ENCODE measurements at regions not wholly inside any gene's neighbourhood (a gene's known extent, or its start where the extent isn't known, plus 50 kb on each side); places are given as distances from the start of the nearest gene placed in this dataset.
"Not testable (repeated sequence)": the region's sequence is repeated elsewhere in the genome, so short reads cannot be mapped to it uniquely, and the experiment has no call there.

DNA sequence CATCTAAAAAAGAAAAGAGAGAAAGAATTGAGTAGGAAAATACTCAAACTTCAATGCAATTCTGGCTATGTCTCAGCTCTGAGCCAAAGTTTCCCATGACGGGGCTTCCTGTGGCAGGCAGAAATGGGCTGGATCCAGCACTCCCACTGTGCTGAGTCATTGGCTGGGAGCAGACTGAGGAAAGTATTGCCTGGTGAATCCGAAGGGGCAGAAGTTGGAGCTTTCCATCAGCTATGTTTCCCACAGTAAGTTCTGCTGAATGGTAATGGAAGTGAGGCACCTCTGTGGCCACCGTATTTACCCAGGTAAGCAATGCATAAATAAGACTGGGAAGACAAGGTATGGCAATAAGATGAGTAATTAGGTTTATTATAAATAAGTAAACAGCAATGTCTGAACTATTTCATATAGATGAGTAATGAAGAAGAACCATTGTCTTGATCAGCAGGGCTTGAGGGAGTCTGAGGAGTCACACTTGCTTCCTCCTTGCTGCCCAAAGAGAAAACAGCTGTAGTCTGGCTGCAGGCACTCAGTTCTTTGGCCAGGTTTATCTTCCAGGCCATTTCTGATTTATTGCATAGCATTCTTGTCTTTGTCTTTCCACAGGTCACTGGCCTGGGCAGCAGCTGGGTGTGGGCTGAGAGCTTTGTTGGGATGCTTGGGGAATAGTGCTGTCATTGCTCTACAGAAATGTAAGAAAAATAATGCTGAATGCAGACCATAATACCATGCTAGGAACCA lies 255.3 kb downstream of the DNAJB9 start:
- no peak for DNase-seq

DNA sequence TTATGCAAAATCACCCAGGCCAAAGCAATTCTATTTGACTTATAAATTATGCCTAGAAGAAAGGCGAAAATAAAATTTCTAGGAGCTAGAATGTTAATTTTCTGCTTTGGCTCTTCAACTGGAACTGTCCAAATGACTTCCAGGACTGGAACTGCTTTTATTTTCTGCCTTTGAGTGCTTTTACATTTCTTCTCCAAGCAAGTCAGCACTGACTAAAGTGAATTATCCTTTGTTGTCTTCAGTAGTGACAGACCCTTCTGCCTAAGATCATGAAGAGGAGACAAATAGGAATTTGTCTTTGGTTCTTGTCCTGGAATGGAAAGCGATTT lies 255.9 kb downstream of the DNAJB9 start:
- DNase-seq: no peak

DNA sequence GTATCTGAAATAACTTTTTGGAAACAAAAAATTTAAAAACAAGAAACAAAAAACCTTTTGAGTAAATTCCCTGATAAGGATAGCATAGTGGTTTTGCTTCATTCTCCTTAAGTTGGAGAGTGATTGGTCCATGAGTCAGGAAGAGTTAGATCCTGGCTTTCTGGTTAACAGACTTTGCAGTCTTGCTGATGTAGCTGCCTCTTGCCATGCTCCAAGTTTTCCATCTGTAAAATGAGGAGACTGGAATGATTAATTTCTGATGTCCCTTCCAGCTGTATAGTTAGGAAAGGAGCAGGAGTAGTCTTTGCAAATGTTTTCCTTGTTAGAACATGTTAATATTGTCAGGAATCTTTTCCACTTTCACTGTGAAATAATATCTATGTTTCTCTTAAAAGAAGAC lies 266.6 kb downstream of the DNAJB9 start:
- no peak for DNase-seq

DNA sequence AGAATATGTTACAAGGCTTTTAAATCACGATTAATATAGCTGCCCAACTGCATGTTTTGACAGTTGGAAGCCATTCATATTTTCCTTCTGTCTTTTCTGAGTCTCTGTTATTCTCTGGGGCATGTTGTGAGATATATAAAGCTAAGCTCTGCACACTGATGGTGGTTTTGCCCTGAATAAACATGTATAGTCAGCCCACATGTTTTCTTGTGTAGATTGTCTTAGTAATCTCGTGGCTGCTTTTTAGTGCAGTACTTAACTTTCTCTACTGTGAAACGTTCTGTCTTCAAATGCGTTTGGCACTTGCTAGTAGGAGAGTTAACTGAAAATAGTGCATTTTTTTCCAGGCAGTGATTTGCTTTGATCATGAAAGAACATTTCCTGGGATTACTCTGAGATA lies 268.5 kb downstream of the DNAJB9 start:
- no peak for DNase-seq

DNA sequence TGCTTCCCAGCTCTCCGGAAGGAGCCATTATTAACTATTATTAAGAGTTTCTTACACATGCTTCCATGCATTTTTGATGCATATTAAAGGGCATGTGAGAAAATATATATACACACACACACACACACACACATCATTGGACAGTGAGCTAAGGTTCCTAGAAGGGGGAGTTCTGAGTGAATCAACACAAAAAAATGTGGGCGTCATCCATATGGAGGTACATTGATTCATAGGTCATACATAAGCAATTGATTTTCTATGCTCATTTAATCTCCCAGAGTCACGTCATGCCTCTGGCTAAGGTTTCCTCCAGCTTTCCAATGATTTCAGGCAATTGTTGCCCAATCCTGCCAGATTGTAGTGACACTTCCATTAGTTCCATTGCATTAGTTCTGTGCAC lies 269.4 kb downstream of the DNAJB9 start:
- no peak for DNase-seq

DNA sequence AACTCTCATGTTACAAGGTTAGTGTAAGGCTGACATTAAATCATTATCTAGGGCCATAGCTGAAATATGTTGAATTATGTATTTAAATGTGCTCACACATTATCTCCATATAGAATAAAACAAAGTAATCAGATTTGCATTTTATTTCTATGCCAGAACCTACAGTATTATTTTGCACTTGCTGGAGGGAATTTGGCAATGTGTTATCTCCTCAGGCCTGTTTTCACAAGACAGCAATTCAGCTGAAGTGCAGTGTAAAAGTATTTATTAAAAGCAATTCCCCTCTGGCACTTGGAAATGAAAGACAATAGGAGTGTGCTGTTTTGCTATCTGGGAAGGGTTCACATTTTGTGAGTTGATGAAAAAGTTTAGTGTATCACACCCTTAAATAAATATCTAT lies 276.3 kb downstream of the DNAJB9 start:
- no peak for DNase-seq

DNA sequence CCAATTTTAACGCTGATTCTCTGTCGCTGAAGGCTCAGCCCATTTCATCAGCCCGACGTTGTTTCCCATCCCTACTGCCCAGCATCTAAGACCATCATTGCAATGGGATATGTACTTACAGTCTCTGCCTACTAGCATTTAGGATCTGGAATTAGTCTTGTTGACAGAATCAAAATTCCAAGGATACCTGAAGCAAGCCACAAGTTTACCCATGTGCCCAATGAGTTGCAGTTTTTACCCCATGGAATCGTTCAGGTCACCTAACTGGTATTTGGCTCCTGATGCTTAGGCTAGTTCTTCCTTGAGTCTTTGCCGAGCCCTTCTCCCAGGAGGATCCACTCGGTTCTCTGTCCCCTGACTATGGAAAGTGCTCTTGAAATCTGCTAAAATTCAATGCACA lies 276.8 kb downstream of the DNAJB9 start:
- DNase-seq: no peak

DNA sequence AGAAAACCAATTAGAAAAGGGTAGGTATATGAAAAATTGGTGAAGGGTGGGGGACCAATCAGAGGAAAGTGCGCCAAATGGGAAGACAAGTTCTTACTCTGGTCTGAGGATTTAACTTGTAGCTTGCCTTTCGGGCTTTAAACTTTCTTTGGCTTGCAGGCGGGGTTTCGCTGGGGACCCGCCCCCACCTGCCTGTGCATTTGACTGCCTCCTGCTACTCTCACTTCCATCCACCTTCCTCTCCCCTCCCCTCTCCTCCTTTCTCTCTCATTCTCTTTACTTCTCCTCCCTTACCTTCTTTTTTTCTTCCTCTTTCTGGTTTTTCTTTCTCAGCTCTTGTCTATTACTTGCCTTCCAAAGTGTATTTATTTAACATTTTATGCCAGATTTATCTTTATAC lies 278.8 kb downstream of the DNAJB9 start:
- no peak for DNase-seq

DNA sequence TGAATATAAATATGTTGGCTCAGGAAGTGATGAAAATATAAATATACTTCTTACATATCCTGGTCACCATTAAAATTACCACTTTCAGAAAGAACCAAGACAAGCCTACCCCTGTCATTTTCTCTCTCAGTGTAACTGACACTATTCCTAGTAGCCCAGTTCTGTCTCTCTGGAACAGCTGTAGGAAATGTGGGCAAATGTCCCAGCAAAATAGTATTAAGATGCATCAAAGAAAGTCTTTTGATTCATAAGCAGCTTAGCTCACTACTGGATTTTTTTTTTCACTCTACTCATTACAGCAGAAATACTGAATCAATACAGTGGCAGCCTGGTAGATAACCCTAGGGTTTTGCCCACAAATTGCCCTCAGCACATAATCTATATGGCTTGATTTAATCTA lies 290.9 kb downstream of the DNAJB9 start:
- no peak for DNase-seq

DNA sequence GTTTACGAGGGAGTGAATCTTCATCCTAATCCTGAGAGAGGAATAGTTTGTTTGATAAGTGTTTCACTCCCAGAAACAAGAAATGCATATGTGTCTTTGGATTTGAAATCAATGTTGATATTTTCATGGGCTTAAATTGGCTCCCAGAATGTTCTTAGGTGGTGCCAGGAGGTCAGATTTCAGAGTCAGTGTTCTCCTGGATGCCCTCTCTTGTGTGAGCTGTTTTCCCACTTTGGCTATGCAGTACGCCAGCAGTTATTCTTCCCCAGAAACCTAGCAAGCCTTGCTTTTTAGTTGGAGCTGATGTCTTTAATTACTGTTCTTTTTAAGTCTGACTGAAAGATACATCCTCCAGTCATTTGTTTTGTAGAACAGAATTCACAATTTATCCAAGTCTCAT lies 291.4 kb downstream of the DNAJB9 start:
- no peak for DNase-seq

DNA sequence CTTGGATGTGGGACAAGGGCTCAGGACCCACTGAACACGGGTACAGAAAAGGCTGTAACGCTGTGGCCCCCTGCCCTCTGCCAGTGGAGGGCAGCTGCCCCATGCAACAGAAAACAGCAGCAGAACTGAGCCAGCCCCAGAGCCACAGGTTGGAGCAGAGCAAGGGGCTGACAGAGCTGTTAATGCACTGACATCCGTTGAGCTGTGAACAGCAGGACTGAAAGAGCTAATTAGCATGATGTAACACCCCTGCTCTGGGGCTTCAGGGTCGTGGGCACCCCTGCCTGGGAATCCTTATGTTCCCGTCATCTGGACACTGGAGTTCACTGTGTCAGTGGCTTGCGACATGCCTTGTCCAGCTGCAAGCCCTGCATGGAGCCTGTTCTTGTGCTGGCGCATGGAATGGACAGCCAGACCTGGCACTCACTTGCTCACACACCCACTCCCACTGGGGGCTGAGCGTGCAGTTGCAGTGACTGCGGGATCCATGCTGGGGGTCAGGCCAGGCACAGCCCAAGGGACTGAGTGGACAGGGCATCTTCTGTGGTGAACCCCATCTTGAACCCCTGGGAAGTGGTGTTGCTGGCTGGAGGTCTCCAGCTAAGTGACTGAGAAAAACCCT lies 293.7 kb downstream of the DNAJB9 start:
- no peak for DNase-seq

DNA sequence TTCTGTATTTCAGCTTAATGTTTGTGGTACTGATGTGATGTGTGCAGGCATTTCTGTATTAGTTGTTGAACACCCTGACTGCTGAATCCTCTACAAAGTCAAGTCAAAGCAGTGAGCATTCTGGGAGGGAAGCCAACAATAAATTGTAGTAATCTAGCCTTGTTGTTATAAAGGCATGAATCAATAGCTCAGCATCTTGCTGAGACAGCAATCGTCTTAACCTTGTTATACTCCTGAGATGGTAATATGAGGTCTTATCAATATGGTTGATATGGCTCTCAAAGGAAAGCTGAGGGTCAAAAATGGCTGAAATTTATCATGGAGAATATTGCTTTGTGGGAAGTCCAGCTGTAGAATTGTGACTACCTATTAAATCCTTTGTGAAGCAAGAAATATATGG lies 299.4 kb downstream of the DNAJB9 start:
- DNase-seq: no peak

DNA sequence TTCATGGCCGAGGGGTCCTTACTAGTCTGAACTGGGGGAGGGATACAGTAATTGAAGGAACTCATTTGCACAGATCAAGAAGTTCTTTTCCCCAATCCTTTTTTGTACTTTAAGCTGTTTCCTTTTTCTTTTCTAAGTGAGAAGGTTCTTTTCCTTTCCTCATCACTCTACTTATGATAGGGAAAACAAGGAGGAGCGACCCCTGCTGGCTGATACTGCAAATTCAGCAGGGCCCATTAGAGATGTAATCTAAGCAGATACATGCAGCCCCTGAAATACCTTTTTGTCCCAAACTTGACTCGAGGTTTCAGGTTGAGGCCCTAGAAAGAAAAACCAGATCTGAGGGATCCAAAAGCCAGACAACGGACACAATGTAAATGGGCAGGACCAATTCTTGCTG lies 305.5 kb downstream of the DNAJB9 start:
- peak; percentile 8 for DNase-seq

DNA sequence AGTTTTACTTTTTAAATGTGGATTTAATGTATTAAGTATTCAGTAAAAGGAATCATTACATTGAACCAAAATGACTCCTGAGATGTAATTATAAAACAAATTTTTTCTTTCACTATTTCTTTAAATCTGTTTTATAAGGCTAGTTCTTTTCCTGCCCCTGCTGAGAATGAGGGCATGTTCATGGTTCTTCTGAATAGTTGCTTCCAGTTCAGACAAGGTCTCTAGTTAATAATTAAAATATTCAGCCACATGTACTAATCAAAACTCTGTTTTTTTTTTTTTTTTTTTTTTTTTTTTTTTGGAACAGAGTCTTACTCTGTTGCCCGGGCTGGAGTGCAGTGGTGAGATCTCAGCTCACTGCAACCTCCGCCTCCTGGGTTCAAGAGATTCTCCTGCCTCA lies 321.2 kb downstream of the DNAJB9 start:
- no peak for DNase-seq

DNA sequence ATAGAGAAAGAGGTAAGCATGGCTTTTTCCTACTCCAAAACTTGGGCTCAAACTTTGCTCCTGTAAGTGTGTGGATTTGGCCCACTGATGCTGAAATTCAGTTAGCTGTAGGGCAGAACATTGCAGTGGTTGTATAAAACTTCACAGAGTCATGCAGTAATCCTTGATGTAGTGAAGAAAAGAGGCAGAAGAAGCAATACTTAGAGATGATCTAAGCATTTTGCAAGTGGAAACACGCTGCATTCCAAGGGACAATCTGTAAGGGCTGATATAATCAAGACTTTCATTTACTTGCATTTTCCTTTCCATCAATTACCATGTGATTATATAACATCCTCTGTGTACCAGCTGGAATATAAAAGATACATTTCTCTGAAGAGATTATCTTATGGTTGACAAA lies 338.8 kb downstream of the DNAJB9 start:
- no peak for DNase-seq

DNA sequence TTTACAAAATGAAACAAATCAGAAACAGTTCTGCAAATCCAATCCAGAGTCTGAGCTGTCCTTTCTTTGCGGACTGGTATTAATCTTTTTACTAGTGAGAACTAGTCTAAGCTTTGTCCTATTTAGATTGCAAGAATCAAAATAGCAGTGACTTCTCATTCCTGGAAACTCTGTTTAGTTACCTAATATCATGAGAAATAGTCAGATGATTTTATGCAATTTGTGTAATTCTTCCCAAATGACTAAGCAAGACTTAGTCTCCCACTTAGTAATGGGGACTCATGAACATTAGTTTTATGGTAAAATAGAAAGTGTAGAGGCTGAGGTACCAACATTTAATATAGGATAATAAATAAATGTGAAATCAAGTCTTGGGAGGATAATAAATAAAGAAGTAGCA lies 341.3 kb downstream of the DNAJB9 start:
- DNase-seq: no peak

DNA sequence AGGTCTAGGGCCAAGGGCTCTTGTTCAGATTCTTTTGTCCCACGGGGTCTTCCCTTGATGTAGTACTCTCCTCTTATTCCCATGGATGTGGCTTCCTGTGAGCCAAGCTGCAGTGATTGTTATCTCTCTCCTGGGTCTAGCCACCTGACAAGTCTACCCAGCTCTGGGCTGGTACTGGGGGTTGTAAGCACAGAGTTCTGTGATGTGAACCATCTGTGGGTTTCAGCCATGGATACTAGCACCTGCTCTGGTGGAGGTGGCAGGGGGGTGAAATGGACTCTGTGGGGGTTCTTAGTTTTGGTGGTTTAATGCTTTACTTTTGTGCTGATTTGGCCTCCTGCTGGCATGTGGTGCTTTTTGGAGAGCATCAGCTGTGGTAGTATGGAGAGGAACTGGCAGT lies 350.8 kb downstream of the DNAJB9 start:
- DNase-seq: no peak

DNA sequence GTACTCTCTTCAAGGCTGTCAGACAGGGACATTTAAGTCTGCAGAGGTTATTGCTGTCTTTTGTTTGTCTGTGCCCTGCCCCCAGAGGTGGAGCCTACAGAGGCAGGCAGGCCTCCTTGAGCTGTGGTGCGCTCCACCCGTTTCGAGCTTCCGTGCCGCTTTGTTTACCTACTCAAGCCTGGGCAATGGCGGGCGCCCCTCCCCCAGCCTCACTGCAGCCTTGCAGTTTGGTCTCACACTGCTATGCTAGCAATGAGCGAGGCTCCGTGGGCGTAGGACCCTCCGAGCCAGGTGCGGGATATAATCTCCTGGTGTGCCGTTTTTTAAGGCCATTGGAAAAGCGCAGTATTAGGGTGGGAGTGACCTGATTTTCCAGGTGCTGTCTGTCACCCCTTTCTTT lies 373.4 kb downstream of the DNAJB9 start:
- DNase-seq: not testable (repeated sequence)

DNA sequence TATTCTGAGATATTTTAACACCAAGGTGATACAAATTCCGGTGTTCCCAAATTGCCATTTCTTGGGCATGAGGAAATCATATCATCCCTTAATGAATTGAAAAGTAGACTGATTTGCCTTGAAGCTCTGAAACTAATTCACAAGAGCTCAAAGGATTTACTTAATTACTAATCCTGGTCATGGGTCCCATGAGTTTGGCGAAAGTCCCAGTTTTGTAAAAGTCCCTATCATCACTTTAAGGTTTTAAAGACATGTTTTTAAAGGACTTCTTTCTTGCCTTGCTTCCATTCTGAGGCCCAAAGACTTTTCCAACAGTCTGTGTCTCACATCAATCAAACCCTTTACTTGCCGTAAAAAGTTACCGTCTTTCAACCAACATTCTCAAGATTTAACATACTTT lies 377.9 kb downstream of the DNAJB9 start:
- no peak for DNase-seq

DNA sequence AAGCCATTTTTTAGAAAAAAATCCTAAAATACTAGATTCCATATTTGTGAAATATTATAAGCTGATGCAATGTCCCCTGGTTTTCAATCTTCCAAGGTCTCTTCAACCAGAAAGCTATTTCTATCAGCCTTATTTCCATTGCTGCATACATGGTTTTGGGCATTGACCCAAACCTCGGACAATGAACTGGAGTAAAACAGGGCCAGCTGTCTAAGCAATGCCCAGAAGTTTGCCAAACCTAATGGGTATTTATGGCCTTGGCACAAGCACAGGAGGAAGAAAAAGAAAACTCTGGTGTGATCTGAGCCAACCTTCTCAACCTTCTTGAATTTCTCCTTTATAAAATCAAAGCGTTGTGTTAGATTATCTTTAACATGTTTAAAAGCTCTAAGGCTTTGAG lies 402.3 kb downstream of the DNAJB9 start:
- no peak for DNase-seq

DNA sequence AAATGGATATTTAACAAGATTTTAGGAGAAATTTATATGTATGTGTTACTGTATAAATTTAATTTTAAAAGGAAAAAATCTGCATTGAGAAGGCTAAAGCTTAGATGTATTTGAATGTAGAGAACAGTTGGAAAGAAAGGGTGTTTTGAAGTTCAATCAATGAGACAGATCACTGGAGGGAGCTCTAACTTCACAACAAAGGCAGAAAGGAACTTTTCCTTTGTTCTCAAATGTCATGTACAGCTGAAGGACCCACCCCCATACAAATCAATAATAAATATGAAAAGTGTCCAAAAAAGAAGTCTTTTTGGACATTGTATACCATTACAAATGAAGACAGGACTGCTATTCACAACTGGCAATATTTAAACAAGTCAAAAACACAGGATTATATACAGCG lies 403.4 kb downstream of the DNAJB9 start:
- DNase-seq: no peak

DNA sequence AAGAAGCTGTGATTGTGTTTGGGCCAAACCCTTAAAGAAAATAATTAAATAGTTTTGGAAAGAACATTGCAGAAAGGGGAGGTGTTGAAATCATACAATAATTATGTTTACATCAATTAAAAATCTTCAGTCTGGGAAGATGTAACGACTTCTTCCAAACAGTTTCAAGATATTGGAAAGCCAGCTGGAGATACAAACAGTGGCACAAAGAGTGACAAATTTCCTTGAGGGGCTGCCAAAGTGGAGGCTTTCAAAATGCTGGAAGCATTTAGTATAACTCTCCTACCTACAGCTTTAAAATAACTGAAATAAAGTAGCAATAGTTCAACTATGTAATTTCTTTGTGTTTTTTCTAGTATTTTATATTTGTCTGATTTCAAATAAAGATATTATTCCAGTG lies 405.0 kb downstream of the DNAJB9 start:
- no peak for DNase-seq

DNA sequence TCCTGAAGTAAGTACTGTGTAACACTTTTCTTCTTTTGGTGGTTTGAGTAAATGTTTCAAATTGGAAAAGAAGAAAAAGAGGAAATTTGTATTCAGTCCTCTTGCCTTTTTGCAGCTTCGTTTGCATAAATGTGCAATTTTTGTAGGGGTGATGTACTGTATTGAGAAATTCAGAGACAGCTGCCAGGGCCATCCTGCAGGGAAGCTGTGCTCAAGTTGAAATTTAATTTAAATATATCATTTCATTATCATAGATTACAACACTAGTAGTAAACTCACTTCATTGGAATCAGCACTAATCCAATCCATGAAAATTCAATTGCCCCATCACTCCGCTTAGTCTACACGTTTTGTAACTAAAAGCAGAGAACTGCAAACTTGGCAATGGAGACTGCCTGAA lies 415.4 kb downstream of the DNAJB9 start:
- DNase-seq: no peak

DNA sequence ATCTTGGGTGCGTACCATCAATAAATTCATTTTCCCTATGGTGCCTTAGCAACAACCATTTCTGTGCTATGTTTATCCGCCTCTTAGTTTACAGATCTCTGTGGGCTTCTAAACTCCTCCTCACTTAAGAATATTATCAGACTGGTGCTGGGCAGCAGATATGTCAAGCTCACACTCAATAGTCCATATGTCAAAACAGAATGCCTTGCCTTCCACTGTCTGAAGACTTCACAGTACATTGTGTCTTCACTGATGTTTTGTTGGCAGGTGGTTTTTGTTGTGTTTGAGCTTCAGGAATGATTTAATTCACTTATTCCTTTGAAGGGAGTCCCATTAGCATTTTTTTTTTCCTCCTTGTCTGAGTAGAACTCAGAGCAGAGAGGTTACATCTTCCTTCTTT lies 419.6 kb downstream of the DNAJB9 start:
- DNase-seq: no peak

DNA sequence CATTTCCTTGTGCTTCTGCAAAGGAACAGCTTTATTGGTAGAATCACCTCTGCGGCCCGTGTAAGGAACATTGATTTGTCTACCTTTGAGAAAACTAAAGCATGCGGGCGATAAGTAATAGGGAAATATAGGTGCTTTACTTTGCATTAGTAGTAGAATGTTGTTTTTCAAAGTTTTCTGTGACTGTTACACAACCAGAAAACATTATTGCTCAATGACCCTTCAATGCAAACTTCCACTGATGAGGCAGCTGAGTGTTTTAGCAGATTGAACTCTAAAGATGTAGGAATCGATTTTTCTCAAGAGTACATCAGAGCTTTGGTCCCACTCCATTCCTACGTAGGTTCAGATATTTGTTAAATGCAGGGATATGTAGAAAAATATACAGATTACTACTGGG lies 427.8 kb downstream of the DNAJB9 start:
- no peak for DNase-seq

Data from activated CD4-positive, alpha-beta T cell treated with anti-CD3 and anti-CD28 coated beads, Interleukin-2, amount 50 U/mL, for 16 hours (primary cell).